ENCODE measurements at regions not wholly inside any gene's neighbourhood (a gene's known extent, or its start where the extent isn't known, plus 50 kb on each side); places are given as distances from the start of the nearest gene placed in this dataset.

DNA sequence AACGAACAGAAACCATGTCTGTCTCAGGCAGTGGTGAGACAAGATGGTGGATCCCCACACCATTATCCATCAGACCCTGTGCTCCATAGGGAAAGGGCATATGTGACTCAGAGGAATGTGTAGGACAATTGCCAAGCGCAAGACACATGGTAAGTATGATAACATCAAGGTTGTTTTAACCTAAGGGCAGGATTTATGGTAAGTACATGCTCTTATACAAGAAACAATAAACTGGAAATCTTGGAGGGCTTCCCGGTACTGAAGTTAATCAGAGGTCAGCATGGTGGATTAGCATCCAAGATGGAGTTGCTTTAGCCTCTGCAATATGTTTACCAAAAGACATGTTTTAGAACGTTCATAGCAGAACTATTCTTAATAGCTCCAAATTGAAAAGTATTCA, 355.0 kb downstream of the PPP1R2C start:
- no peak overlapping the region for H3K9ac ChIP-seq (ENCODE audit: low read length)
- no peak overlapping the region for H3K4me3 ChIP-seq (ENCODE audit: low read length)
- H3K4me2 ChIP-seq (ENCODE audit: low read length) = no peak overlapping the region
- no peaks in the 10 kb centered on the region for H3K4me1 ChIP-seq (ENCODE audit: low read length)
- no peak overlapping the region for H2AFZ ChIP-seq (ENCODE audit: low read depth, low read length)
- H4K20me1 ChIP-seq (ENCODE audit: insufficient read depth, low read length) = no peaks in the 10 kb centered on the region
- no peaks in the 10 kb centered on the region for H3K27me3 ChIP-seq (ENCODE audit: low read depth, low read length)
- H3K27ac ChIP-seq (ENCODE audit: low read length) = no peak overlapping the region
- no peaks in the 10 kb centered on the region for H3K79me2 ChIP-seq (ENCODE audit: low read length)
- H3K9me3 ChIP-seq (ENCODE audit: insufficient read depth, low read length) = no peaks in the 10 kb centered on the region
- no peaks in the 10 kb centered on the region for H3K36me3 ChIP-seq (replicated peaks; ENCODE audit: low read depth, low read length)
- no peak for TF ChIP-seq EZH2phosphoT487 (IDR thresholded peaks at IDR 0.05; ENCODE audit: low read depth)
- TF ChIP-seq, protein P1, sequence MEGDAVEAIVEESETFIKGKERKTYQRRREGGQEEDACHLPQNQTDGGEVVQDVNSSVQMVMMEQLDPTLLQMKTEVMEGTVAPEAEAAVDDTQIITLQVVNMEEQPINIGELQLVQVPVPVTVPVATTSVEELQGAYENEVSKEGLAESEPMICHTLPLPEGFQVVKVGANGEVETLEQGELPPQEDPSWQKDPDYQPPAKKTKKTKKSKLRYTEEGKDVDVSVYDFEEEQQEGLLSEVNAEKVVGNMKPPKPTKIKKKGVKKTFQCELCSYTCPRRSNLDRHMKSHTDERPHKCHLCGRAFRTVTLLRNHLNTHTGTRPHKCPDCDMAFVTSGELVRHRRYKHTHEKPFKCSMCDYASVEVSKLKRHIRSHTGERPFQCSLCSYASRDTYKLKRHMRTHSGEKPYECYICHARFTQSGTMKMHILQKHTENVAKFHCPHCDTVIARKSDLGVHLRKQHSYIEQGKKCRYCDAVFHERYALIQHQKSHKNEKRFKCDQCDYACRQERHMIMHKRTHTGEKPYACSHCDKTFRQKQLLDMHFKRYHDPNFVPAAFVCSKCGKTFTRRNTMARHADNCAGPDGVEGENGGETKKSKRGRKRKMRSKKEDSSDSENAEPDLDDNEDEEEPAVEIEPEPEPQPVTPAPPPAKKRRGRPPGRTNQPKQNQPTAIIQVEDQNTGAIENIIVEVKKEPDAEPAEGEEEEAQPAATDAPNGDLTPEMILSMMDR (IDR thresholded peaks at IDR 0.05; ENCODE audit: low read depth, low read length) = no peak

DNA sequence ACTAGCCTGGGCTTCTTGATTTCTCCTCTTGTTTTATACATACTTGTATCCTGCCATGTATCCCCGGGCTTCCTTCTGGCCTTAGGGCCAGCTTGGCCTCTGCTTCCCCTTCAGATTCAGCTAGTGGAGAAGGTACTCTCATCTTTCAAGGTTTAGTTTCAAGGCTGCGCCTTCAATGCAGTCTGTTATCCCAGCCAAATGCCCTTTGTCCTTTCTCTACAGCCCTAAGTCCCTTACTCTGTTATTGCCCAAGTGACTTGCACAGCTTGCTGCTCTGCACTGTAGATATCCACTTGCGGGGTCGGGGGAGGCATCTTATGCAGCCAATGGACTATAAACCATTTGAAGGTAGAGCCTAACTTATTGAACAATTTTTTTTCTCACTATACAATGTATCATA, 357.5 kb downstream of the PPP1R2C start:
- Histone ChIP-seq H3K9ac (ENCODE audit: low read length) (no peak overlapping the region), H3K36me3 (replicated peaks; ENCODE audit: low read depth, low read length) (no peaks in the 10 kb centered on the region), H3K9me3 (ENCODE audit: insufficient read depth, low read length) (no peaks in the 10 kb centered on the region), H3K79me2 (ENCODE audit: low read length) (no peaks in the 10 kb centered on the region), H3K27me3 (ENCODE audit: low read depth, low read length) (no peaks in the 10 kb centered on the region), H4K20me1 (ENCODE audit: insufficient read depth, low read length) (no peaks in the 10 kb centered on the region), H3K27ac (ENCODE audit: low read length) (no peak overlapping the region), H2AFZ (ENCODE audit: low read depth, low read length) (no peak overlapping the region), H3K4me1 (ENCODE audit: low read length) (no peaks in the 10 kb centered on the region), H3K4me3 (ENCODE audit: low read length) (no peak overlapping the region), H3K4me2 (ENCODE audit: low read length) (no peak overlapping the region)
- TF ChIP-seq, protein P1 (IDR thresholded peaks at IDR 0.05; ENCODE audit: low read depth, low read length) = no peak
- TF ChIP-seq EZH2phosphoT487 (IDR thresholded peaks at IDR 0.05; ENCODE audit: low read depth) = no peak

GRCh38 chrX:42415636-42416035, 362.3 kb downstream of the PPP1R2C start:
- Histone ChIP-seq H3K4me3 (ENCODE audit: low read length) (no peak overlapping the region), H3K79me2 (ENCODE audit: low read length) (no peaks in the 10 kb centered on the region), H3K9ac (ENCODE audit: low read length) (no peak overlapping the region), H4K20me1 (ENCODE audit: insufficient read depth, low read length) (no peaks in the 10 kb centered on the region), H3K27me3 (ENCODE audit: low read depth, low read length) (no peaks in the 10 kb centered on the region), H2AFZ (ENCODE audit: low read depth, low read length) (no peak overlapping the region), H3K9me3 (ENCODE audit: insufficient read depth, low read length) (no peaks in the 10 kb centered on the region), H3K36me3 (replicated peaks; ENCODE audit: low read depth, low read length) (no peaks in the 10 kb centered on the region), H3K27ac (ENCODE audit: low read length) (no peak overlapping the region), H3K4me1 (ENCODE audit: low read length) (no peaks in the 10 kb centered on the region), H3K4me2 (ENCODE audit: low read length) (no peak overlapping the region)
- TF ChIP-seq EZH2phosphoT487 (IDR thresholded peaks at IDR 0.05; ENCODE audit: low read depth) = no peak
- TF ChIP-seq, protein P1 (IDR thresholded peaks at IDR 0.05; ENCODE audit: low read depth, low read length) = no peak

DNA sequence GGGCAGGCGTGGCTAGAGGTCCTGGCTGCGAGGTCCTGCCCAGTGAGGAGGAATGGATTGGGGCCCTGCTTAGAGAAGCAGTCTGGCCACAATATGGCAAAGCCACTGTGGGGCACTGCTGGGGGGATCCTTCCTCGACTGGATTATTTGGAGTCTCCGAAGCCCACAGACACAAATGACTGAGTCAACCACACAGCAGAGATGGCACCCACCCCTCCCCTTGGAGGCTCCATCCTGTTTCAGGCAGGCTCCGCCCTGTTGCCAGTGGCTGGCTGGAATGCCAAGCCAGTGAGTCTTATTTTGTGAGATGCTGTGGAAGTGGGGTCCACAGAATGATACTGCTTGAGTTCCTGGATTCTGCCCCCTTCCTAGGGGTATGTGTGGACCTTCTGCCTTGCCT, 363.9 kb downstream of the PPP1R2C start:
- Histone ChIP-seq H3K4me3 (ENCODE audit: low read length) (no peak overlapping the region), H3K9me3 (ENCODE audit: insufficient read depth, low read length) (no peaks in the 10 kb centered on the region), H3K4me1 (ENCODE audit: low read length) (no peaks in the 10 kb centered on the region), H3K36me3 (replicated peaks; ENCODE audit: low read depth, low read length) (no peaks in the 10 kb centered on the region), H3K9ac (ENCODE audit: low read length) (no peak overlapping the region), H3K27ac (ENCODE audit: low read length) (no peak overlapping the region), H3K79me2 (ENCODE audit: low read length) (no peaks in the 10 kb centered on the region), H2AFZ (ENCODE audit: low read depth, low read length) (no peak overlapping the region), H4K20me1 (ENCODE audit: insufficient read depth, low read length) (no peaks in the 10 kb centered on the region), H3K27me3 (ENCODE audit: low read depth, low read length) (no peaks in the 10 kb centered on the region), H3K4me2 (ENCODE audit: low read length) (no peak overlapping the region)
- TF ChIP-seq EZH2phosphoT487 (IDR thresholded peaks at IDR 0.05; ENCODE audit: low read depth) = no peak
- TF ChIP-seq, protein P1 (IDR thresholded peaks at IDR 0.05; ENCODE audit: low read depth, low read length) = no peak

All from OCI-LY3 (cell line).